Nephron (organoid): ENCODE measurements at regions not wholly inside any gene's neighbourhood (a gene's known extent, or its start where the extent isn't known, plus 50 kb on each side); places are given as distances from the start of the nearest gene placed in this dataset.

Experiments
- H3K27ac Mint-ChIP-seq, 3 experiments: 2 replicates each; pipeline ENCODE4 v1.8.0; 2020; ENCODE audit warnings: mixed read lengths in 3 of 3, mild to moderate bottlenecking in 2 of 3, moderate library complexity in 1 of 3
- H3K27me3 Mint-ChIP-seq: 2 replicates; pipeline ENCODE4 v1.8.0; 2021; ENCODE audit warnings: low read depth, mild to moderate bottlenecking, moderate library complexity, mixed read lengths
- H3K36me3 Mint-ChIP-seq: 2 replicates; pipeline ENCODE4 v1.8.0; 2020; ENCODE audit warnings: low read depth, mixed read lengths
- H3K4me1 Mint-ChIP-seq: 2 replicates; pipeline ENCODE4 v1.8.0; 2020; ENCODE audit warnings: mixed read lengths
- H3K4me3 Mint-ChIP-seq, 3 experiments: 2 replicates each; pipeline ENCODE4 v1.8.0; 2020; ENCODE audit warnings: mild to moderate bottlenecking in 3 of 3, mixed read lengths in 3 of 3, moderate library complexity in 2 of 3
- H3K9me3 Mint-ChIP-seq: 2 replicates; pipeline ENCODE4 v1.8.0; 2020; ENCODE audit warnings: mixed read lengths
- TF ChIP-seq, protein P1 (sequence below), 3 experiments: fragments of 200-600 bp; sonication (generic); IDR thresholded peaks; one replicate each; pipeline ENCODE4 v1.5.0; 2021; ENCODE audit warnings: antibody characterized with exemption in 3 of 3; ENCODE audit not compliant: unreplicated experiment in 3 of 3

- TF ChIP-seq, protein P1, sequence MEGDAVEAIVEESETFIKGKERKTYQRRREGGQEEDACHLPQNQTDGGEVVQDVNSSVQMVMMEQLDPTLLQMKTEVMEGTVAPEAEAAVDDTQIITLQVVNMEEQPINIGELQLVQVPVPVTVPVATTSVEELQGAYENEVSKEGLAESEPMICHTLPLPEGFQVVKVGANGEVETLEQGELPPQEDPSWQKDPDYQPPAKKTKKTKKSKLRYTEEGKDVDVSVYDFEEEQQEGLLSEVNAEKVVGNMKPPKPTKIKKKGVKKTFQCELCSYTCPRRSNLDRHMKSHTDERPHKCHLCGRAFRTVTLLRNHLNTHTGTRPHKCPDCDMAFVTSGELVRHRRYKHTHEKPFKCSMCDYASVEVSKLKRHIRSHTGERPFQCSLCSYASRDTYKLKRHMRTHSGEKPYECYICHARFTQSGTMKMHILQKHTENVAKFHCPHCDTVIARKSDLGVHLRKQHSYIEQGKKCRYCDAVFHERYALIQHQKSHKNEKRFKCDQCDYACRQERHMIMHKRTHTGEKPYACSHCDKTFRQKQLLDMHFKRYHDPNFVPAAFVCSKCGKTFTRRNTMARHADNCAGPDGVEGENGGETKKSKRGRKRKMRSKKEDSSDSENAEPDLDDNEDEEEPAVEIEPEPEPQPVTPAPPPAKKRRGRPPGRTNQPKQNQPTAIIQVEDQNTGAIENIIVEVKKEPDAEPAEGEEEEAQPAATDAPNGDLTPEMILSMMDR (IDR thresholded peaks at IDR 0.05; ENCODE audit: unreplicated experiment in 3 of 3), result no peak
- H3K27me3 Mint-ChIP-seq, result no peaks in the 10 kb centered on the region
- H3K36me3 Mint-ChIP-seq, result no peaks in the 10 kb centered on the region
Observed at GRCh38 chr1:239718571-239718970, 332.2 kb downstream of the CHRM3 start.

GRCh38 chr1:239718997-239719628, 332.7 kb downstream of the CHRM3 start:
- H3K4me3 Mint-ChIP-seq, result no peak overlapping the region
- H3K9me3 Mint-ChIP-seq, result no peaks in the 10 kb centered on the region
- H3K36me3 Mint-ChIP-seq, result no peaks in the 10 kb centered on the region
- no peaks in the 10 kb centered on the region for H3K27me3 Mint-ChIP-seq
- no peak overlapping the region for H3K27ac Mint-ChIP-seq
- H3K4me1 Mint-ChIP-seq, result no peaks in the 10 kb centered on the region
- TF ChIP-seq, protein P1 (IDR thresholded peaks at IDR 0.05; ENCODE audit: unreplicated experiment in 3 of 3), result no peak

More at GRCh38 chr1:239718571-239718970, 332.2 kb downstream of the CHRM3 start:
- Mint-ChIP-seq H3K9me3 (no peaks in the 10 kb centered on the region), H3K4me3 (no peak overlapping the region), H3K4me1 (no peaks in the 10 kb centered on the region), H3K27ac (no peak overlapping the region)

GRCh38 chr1:239719642-239720258, 333.4 kb downstream of the CHRM3 start:
- Mint-ChIP-seq H3K4me1 (no peaks in the 10 kb centered on the region), H3K27ac (no peak overlapping the region), H3K4me3 (no peak overlapping the region), H3K27me3 (no peaks in the 10 kb centered on the region), H3K36me3 (no peaks in the 10 kb centered on the region), H3K9me3 (no peaks in the 10 kb centered on the region)
- TF ChIP-seq, protein P1 (IDR thresholded peaks at IDR 0.05; ENCODE audit: unreplicated experiment in 3 of 3), result no peak

- Mint-ChIP-seq H3K4me3 (no peak overlapping the region), H3K27ac (no peak overlapping the region), H3K36me3 (no peaks in the 10 kb centered on the region), H3K4me1 (peaks cover 8% of the 10 kb centered on the region), H3K27me3 (no peaks in the 10 kb centered on the region), H3K9me3 (no peaks in the 10 kb centered on the region)
- TF ChIP-seq, protein P1 (IDR thresholded peaks at IDR 0.05; ENCODE audit: unreplicated experiment in 3 of 3), result no peak
Observed at GRCh38 chr1:239722035-239722434, 335.7 kb downstream of the CHRM3 start.

GRCh38 chr1:239723776-239724367, 337.5 kb downstream of the CHRM3 start:
- Mint-ChIP-seq H3K27ac (no peak overlapping the region), H3K9me3 (no peaks in the 10 kb centered on the region), H3K4me3 (no peak overlapping the region), H3K4me1 (peaks cover 8% of the 10 kb centered on the region), H3K27me3 (no peaks in the 10 kb centered on the region), H3K36me3 (no peaks in the 10 kb centered on the region)
- TF ChIP-seq, protein P1 (IDR thresholded peaks at IDR 0.05; ENCODE audit: unreplicated experiment in 3 of 3), result no peak
